H9 (cell line): ENCODE measurements at regions not wholly inside any gene's neighbourhood (a gene's known extent, or its start where the extent isn't known, plus 50 kb on each side); places are given as distances from the start of the nearest gene placed in this dataset.

Source experiments
- DNase-seq: peaks from one replicate; pipeline ENCODE4 v3.0.0-alpha.2; 2017
- H2AFZ ChIP-seq: one replicate; pipeline ENCODE4 v1.6.1; 2013; ENCODE audit warnings: mild to moderate bottlenecking, low read length, control low read depth, moderate library complexity
- H2AK5ac ChIP-seq: 2 replicates; pipeline ENCODE4 v1.6.1; 2013; ENCODE audit warnings: low read length, control low read depth, mixed read lengths; ENCODE audit not compliant: insufficient read length
- H2BK120ac ChIP-seq: one replicate; pipeline ENCODE4 v1.6.1; 2013; ENCODE audit warnings: low read depth, mild to moderate bottlenecking, low read length, control low read depth, inconsistent platforms; ENCODE audit not compliant: poor library complexity, severe bottlenecking
- H2BK12ac ChIP-seq: 2 replicates; pipeline ENCODE4 v1.6.1; 2013; ENCODE audit warnings: low read length, control low read depth, mixed read lengths, low read depth; ENCODE audit not compliant: insufficient read length
- H2BK15ac ChIP-seq: 2 replicates; pipeline ENCODE4 v1.6.1; 2013; ENCODE audit warnings: low read depth, low read length, control low read depth
- H2BK20ac ChIP-seq: one replicate; pipeline ENCODE4 v1.6.1; 2013; ENCODE audit warnings: low read depth, mild to moderate bottlenecking, low read length, control low read depth, inconsistent platforms; ENCODE audit not compliant: poor library complexity, severe bottlenecking
- H2BK5ac ChIP-seq: 2 replicates; pipeline ENCODE4 v1.6.1; 2013; ENCODE audit warnings: low read length, control low read depth, mixed read lengths; ENCODE audit not compliant: insufficient read length
- H3K14ac ChIP-seq: 2 replicates; pipeline ENCODE4 v1.6.1; 2013; ENCODE audit warnings: low read length, control low read depth; ENCODE audit not compliant: insufficient read depth
- H3K18ac ChIP-seq: 2 replicates; pipeline ENCODE4 v1.6.1; 2013; ENCODE audit warnings: low read depth, mild to moderate bottlenecking, mixed read lengths, low read length, control low read depth; ENCODE audit not compliant: insufficient read length
- H3K23ac ChIP-seq: 2 replicates; pipeline ENCODE4 v1.6.1; 2013; ENCODE audit warnings: low read length, control low read depth, mixed read lengths, low read depth; ENCODE audit not compliant: insufficient read length
- H3K23me2 ChIP-seq: 2 replicates; pipeline ENCODE4 v1.6.1; 2013; ENCODE audit warnings: low read depth, mild to moderate bottlenecking, mixed read lengths, low read length, control low read depth; ENCODE audit not compliant: insufficient read length, poor library complexity, severe bottlenecking
- H3K27ac ChIP-seq: 2 replicates; pipeline ENCODE4 v1.5.1; 2013; ENCODE audit warnings: low read length, control low read depth, mixed read lengths, low read depth; ENCODE audit not compliant: insufficient read length
- H3K27me3 ChIP-seq: 2 replicates; pipeline ENCODE4 v1.6.1; 2013; ENCODE audit warnings: low read length, control low read depth, inconsistent platforms; ENCODE audit not compliant: insufficient read depth
- H3K4ac ChIP-seq: 2 replicates; pipeline ENCODE4 v1.6.1; 2013; ENCODE audit warnings: low read depth, mild to moderate bottlenecking, control low read depth, inconsistent platforms, low read length, moderate library complexity
- H3K4me1 ChIP-seq: 2 replicates; pipeline ENCODE4 v1.6.1; 2013; ENCODE audit warnings: low read length, control low read depth, inconsistent platforms; ENCODE audit not compliant: insufficient read depth
- H3K4me2 ChIP-seq: 2 replicates; pipeline ENCODE4 v1.6.1; 2013; ENCODE audit warnings: low read length, control low read depth, mixed read lengths; ENCODE audit not compliant: insufficient read length, insufficient read depth
- H3K56ac ChIP-seq: 2 replicates; pipeline ENCODE4 v1.6.1; 2013; ENCODE audit warnings: low read depth, mild to moderate bottlenecking, mixed read lengths, low read length, control low read depth; ENCODE audit not compliant: insufficient read length
- H3K79me1 ChIP-seq: 2 replicates; pipeline ENCODE4 v1.6.1; 2013; ENCODE audit warnings: low read depth, mild to moderate bottlenecking, moderate library complexity, low read length, control low read depth, inconsistent platforms; ENCODE audit not compliant: insufficient read depth, poor library complexity, severe bottlenecking
- H3K79me2 ChIP-seq: 2 replicates; pipeline ENCODE4 v1.6.1; 2013; ENCODE audit warnings: low read length, control low read depth, inconsistent platforms; ENCODE audit not compliant: insufficient read depth
- H3K9ac ChIP-seq: 2 replicates; pipeline ENCODE4 v1.6.1; 2013; ENCODE audit warnings: low read length, control low read depth, mixed read lengths; ENCODE audit not compliant: insufficient read length; ENCODE audit errors: extremely low read depth
- H3K9me3 ChIP-seq: one replicate; pipeline ENCODE4 v1.6.1; 2013; ENCODE audit warnings: low read depth, low read length, inconsistent platforms; ENCODE audit not compliant: control insufficient read depth
- H3T11ph ChIP-seq: one replicate; pipeline ENCODE4 v1.6.1; 2013; ENCODE audit warnings: mild to moderate bottlenecking, low read length, control low read depth, inconsistent platforms
- H4K20me1 ChIP-seq: one replicate; pipeline ENCODE4 v1.6.1; 2013; ENCODE audit not compliant: control insufficient read depth, insufficient read length, insufficient read depth
- H4K5ac ChIP-seq: 2 replicates; pipeline ENCODE4 v1.6.1; 2013; ENCODE audit warnings: low read depth, mild to moderate bottlenecking, mixed read lengths, low read length, control low read depth; ENCODE audit not compliant: insufficient read length
- H4K8ac ChIP-seq: replicated peaks from 2 replicates; pipeline ENCODE4 v1.6.1; 2013; ENCODE audit warnings: low read length, control low read depth, mixed read lengths, low read depth; ENCODE audit not compliant: insufficient read length
- H4K91ac ChIP-seq: 2 replicates; pipeline ENCODE4 v1.6.1; 2013; ENCODE audit warnings: low read depth, mild to moderate bottlenecking, moderate library complexity, mixed read lengths, low read length, control low read depth; ENCODE audit not compliant: insufficient read length
- H3K27ac Mint-ChIP-seq, 3 experiments: 2 replicates in 2 of 3; 3 replicates in 1 of 3; pipeline ENCODE4 v1.8.0; 2020 to 2021; ENCODE audit warnings: mixed read lengths in 3 of 3, mild to moderate bottlenecking in 1 of 3, moderate library complexity in 1 of 3
- H3K27me3 Mint-ChIP-seq: 2 replicates; pipeline ENCODE4 v1.8.0; 2021; ENCODE audit warnings: low read depth, mild to moderate bottlenecking, moderate library complexity, mixed read lengths
- H3K36me3 Mint-ChIP-seq, 3 experiments: 2 replicates in 2 of 3; 3 replicates in 1 of 3; pipeline ENCODE4 v1.8.0; 2020 to 2021; ENCODE audit warnings: low read depth in 3 of 3, mixed read lengths in 3 of 3; ENCODE audit not compliant: insufficient read depth in 1 of 3
- H3K4me1 Mint-ChIP-seq, 2 experiments: 2 replicates each; pipeline ENCODE4 v1.8.0; 2020; ENCODE audit warnings: mixed read lengths in 2 of 2
- H3K4me3 Mint-ChIP-seq, 2 experiments: 2 replicates in 1 of 2; 3 replicates in 1 of 2; pipeline ENCODE4 v1.8.0; 2020 to 2021; ENCODE audit warnings: mild to moderate bottlenecking in 2 of 2, mixed read lengths in 2 of 2, moderate library complexity in 1 of 2
- H3K9me3 Mint-ChIP-seq, 2 experiments: 2 replicates in 1 of 2; 3 replicates in 1 of 2; pipeline ENCODE4 v1.8.0; 2020; ENCODE audit warnings: mild to moderate bottlenecking in 2 of 2, mixed read lengths in 2 of 2, moderate library complexity in 1 of 2
- WGBS: extraction: QIAGEN DNeasy Blood & Tissue Kit; methylation state at CpG from one replicate; pipeline ENCODE4 v1.1.7; 2013; ENCODE audit warnings: missing lambda C conversion rate, low lambda C conversion rate, mixed read lengths; ENCODE audit not compliant: insufficient read length; ENCODE audit errors: extremely low coverage; 5-methylcytosine and 5-hydroxymethylcytosine counted together
- TF ChIP-seq, protein P1 (sequence below): fragments of 200-600 bp; sonication (generic); conservative IDR thresholded peaks from 3 replicates; pipeline ENCODE4 v1.8.0; 2021; ENCODE audit warnings: antibody characterized with exemption, mild to moderate bottlenecking

DNA sequence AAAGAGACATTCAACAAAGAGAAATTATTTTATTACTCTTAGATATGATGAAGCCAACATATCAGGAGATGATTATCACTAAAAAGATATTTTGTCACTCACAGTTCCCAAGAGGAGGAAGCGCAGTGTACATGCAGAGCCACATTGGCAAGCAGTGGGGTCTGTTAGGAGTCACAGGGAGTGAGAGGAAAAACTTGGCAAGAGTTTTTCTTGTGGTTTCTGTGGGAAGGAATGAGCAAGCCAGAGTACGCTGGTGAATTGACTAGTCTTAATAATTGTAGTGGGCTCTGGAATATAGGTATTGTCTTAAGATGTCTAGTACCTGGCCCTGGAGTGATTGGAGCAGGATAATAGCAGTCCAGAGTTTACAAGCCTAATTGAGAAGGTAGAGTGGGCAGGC lies 1095.2 kb downstream of the GRIK2 start:
- H3K79me2 ChIP-seq: no peaks in the 10 kb centered on the region
- Mint-ChIP-seq H3K27me3 (no peaks in the 10 kb centered on the region), H3K4me3 (no peak overlapping the region), H3K9me3 (no peaks in the 10 kb centered on the region), H3K4me1 (peaks cover 0 to 4% of the 10 kb centered on the region in 2 experiments; a peak in 2 of 4 replicates), H3K27ac (no peak overlapping the region), H3K36me3 (no peaks in the 10 kb centered on the region)
- H3K56ac ChIP-seq: no peak overlapping the region
- H3K79me1 ChIP-seq: no peaks in the 10 kb centered on the region
- no CpG with 5 or more reads among the region's 2 CpGs for WGBS
- no peak overlapping the region for H2AFZ ChIP-seq
- H3K27me3 ChIP-seq: no peaks in the 10 kb centered on the region
- no peak for DNase-seq
- H2BK120ac ChIP-seq: no peak overlapping the region
- H4K91ac ChIP-seq: no peak overlapping the region
- no peak overlapping the region for H2BK5ac ChIP-seq
- TF ChIP-seq, protein P1, sequence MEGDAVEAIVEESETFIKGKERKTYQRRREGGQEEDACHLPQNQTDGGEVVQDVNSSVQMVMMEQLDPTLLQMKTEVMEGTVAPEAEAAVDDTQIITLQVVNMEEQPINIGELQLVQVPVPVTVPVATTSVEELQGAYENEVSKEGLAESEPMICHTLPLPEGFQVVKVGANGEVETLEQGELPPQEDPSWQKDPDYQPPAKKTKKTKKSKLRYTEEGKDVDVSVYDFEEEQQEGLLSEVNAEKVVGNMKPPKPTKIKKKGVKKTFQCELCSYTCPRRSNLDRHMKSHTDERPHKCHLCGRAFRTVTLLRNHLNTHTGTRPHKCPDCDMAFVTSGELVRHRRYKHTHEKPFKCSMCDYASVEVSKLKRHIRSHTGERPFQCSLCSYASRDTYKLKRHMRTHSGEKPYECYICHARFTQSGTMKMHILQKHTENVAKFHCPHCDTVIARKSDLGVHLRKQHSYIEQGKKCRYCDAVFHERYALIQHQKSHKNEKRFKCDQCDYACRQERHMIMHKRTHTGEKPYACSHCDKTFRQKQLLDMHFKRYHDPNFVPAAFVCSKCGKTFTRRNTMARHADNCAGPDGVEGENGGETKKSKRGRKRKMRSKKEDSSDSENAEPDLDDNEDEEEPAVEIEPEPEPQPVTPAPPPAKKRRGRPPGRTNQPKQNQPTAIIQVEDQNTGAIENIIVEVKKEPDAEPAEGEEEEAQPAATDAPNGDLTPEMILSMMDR: no peak
- no peak overlapping the region for H4K8ac ChIP-seq
- H3K14ac ChIP-seq: no peak overlapping the region
- H3T11ph ChIP-seq: no peak overlapping the region
- H3K4me1 ChIP-seq: no peaks in the 10 kb centered on the region
- H3K4ac ChIP-seq: no peak overlapping the region
- H4K5ac ChIP-seq: no peak overlapping the region
- H3K27ac ChIP-seq: no peak overlapping the region
- H3K4me2 ChIP-seq: no peak overlapping the region
- no peaks in the 10 kb centered on the region for H3K9me3 ChIP-seq
- no peak overlapping the region for H2AK5ac ChIP-seq
- H2BK15ac ChIP-seq: peak overlapping the region; percentile 31; the same call in 1 of the 2 replicates
- H4K20me1 ChIP-seq: no peaks in the 10 kb centered on the region
- no peaks in the 10 kb centered on the region for H3K23me2 ChIP-seq
- H3K23ac ChIP-seq: no peak overlapping the region
- H2BK20ac ChIP-seq: no peak overlapping the region
- H3K9ac ChIP-seq: no peak overlapping the region
- no peak overlapping the region for H3K18ac ChIP-seq
- H2BK12ac ChIP-seq: no peak overlapping the region
